Sigmoid colon (tissue), 6 donors: ENCODE measurements at regions not wholly inside any gene's neighbourhood (a gene's known extent, or its start where the extent isn't known, plus 50 kb on each side); places are given as distances from the start of the nearest gene placed in this dataset.
A peak's percentile ranks its signal among the peaks of the same experiment; 100 is the strongest.

Source experiments
- DNase-seq: peaks from one replicate; pipeline ENCODE4 v3.0.0-alpha.2; 2019
- H3K27ac ChIP-seq, 4 donors: fragments of 200-600 bp; sonication (generic); one replicate each; pipeline ENCODE4 v1.5.1; 2016 to 2019; ENCODE audit warnings: mild to moderate bottlenecking in 1 of 4
- H3K27me3 ChIP-seq, 3 donors: fragments of 200-600 bp; sonication (generic); one replicate each; pipeline ENCODE4 v1.5.1; 2019; ENCODE audit warnings: mild to moderate bottlenecking in 1 of 3
- H3K36me3 ChIP-seq, 4 donors: fragments of 200-600 bp; sonication (generic); one replicate each; pipeline ENCODE4 v1.5.1; 2016 to 2019
- H3K4me1 ChIP-seq, 4 donors: fragments of 200-600 bp; sonication (generic); one replicate each; pipeline ENCODE4 v1.5.1; 2017 to 2019
- H3K4me3 ChIP-seq, 4 donors: fragments of 200-600 bp; sonication (generic); one replicate each; pipeline ENCODE4 v1.5.1; 2017 to 2019; ENCODE audit warnings: mild to moderate bottlenecking in 2 of 4, moderate library complexity in 1 of 4
- H3K9me3 ChIP-seq, 4 donors: fragments of 200-600 bp in 3 of 4; sonication (generic) in 3 of 4; one replicate each; pipeline versions ENCODE4 v1.5.1 to v1.6.1; 2013 to 2019
- EP300 ChIP-seq, 4 donors: sonication (generic); formaldehyde crosslinking; IDR thresholded peaks; one replicate each; pipeline ENCODE4 v1.6.1; 2017; ENCODE audit warnings: antibody characterized with exemption in 4 of 4
- POLR2A ChIP-seq, 2 donors: fragments of 450-650 bp; IDR thresholded peaks; one replicate each; pipeline ENCODE4 v1.6.1; 2016; ENCODE audit warnings: antibody characterized with exemption in 2 of 2, mild to moderate bottlenecking in 2 of 2, moderate library complexity in 2 of 2
- POLR2AphosphoS5 ChIP-seq, 4 donors: sonication (generic); formaldehyde crosslinking; IDR thresholded peaks; one replicate each; pipeline ENCODE4 v1.6.1; 2017; ENCODE audit warnings: antibody characterized with exemption in 4 of 4
- WGBS, 2 donors: extraction: QIAGEN DNeasy Blood & Tissue Kit; methylation state at CpG; one replicate each; pipeline ENCODE4 v1.1.7; 2013; 5-methylcytosine and 5-hydroxymethylcytosine counted together
- intact Hi-C: fragments of 100-400 bp; cut with DNase I; formaldehyde crosslinking; loops from one replicate; pipeline ENCODE4 v1.15.1; 2023
- TF ChIP-seq, protein P1 (sequence below), 4 experiments: fragments of 450-650 bp in 3 of 4; fragments of 200-600 bp in 1 of 4; IDR thresholded peaks; one replicate each; pipeline ENCODE4 v1.5.1; 2016 to 2019; ENCODE audit warnings: antibody characterized with exemption in 4 of 4, mild to moderate bottlenecking in 3 of 4, moderate library complexity in 2 of 4
- donor health status: healthy with polysubstance abuse.
- donor health status: healthy.

DNA sequence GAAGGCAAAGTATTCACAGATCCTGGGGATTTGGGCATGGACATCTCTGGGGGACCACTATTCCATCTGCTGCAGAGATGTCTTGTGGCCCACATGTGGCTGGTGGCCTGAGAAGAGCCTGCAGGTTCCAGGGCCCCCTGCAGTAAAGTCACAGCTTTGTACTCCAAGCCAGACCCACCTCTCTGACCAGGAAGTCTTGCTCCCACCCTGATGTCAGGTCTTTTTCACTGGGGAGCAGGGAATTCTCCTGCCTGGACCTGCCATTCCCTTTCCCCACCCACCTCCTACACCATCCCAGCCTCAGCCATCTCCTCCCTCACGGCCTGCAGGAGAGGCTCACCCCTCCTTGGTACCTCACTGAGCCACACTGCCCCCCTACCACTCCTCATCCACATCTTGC, 211.8 kb downstream of the SMAD2 start:
- Histone ChIP-seq H3K27me3 (no peaks in the 10 kb centered on the region), H3K36me3 (no peaks in the 10 kb centered on the region), H3K4me1 (no peaks in the 10 kb centered on the region), H3K27ac (no peak overlapping the region), H3K4me3 (no peak overlapping the region), H3K9me3 (no peaks in the 10 kb centered on the region)
- peak; percentile 35 for DNase-seq
- TF ChIP-seq POLR2AphosphoS5 (IDR thresholded peaks at IDR 0.05) = no peak
- intact Hi-C loops = no loop called here
- WGBS, 2 donors = 82 to 88% methylated on average over 1 of the region's 1 CpG

DNA sequence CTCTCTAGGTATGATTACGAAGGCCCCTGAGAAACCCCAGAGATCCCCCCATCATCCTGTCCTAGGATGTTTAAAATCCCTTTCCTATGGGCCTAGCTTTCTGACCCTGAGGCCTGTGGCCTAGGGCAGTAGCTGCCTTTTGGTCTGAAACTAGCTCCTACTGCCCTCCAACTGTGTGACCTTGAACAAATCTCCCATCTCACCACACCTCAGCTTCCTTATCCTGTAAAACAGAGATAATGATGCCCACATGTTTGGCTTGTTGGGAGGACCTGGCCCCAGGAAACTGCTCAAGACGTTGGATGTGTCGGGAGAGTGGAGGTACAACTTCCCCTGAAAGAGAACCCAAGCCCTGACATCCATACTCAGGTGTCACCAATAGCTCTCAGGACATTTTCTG, 213.2 kb downstream of the SMAD2 start:
- no peak overlapping the region for H3K27ac ChIP-seq
- no peaks in the 10 kb centered on the region for H3K9me3 ChIP-seq
- H3K4me1 ChIP-seq = no peaks in the 10 kb centered on the region
- TF ChIP-seq, protein P1, sequence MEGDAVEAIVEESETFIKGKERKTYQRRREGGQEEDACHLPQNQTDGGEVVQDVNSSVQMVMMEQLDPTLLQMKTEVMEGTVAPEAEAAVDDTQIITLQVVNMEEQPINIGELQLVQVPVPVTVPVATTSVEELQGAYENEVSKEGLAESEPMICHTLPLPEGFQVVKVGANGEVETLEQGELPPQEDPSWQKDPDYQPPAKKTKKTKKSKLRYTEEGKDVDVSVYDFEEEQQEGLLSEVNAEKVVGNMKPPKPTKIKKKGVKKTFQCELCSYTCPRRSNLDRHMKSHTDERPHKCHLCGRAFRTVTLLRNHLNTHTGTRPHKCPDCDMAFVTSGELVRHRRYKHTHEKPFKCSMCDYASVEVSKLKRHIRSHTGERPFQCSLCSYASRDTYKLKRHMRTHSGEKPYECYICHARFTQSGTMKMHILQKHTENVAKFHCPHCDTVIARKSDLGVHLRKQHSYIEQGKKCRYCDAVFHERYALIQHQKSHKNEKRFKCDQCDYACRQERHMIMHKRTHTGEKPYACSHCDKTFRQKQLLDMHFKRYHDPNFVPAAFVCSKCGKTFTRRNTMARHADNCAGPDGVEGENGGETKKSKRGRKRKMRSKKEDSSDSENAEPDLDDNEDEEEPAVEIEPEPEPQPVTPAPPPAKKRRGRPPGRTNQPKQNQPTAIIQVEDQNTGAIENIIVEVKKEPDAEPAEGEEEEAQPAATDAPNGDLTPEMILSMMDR (IDR thresholded peaks at IDR 0.05) = no peak
- TF ChIP-seq EP300 (IDR thresholded peaks at IDR 0.05) (no peak), POLR2A (IDR thresholded peaks at IDR 0.05) (no peak), POLR2AphosphoS5 (IDR thresholded peaks at IDR 0.05) (no peak)
- WGBS, 2 donors = 37 to 64% methylated on average over 3 of the region's 3 CpGs
- peak; percentile 5 for DNase-seq
- H3K36me3 ChIP-seq = no peaks in the 10 kb centered on the region
- intact Hi-C loops = no loop called here
- H3K4me3 ChIP-seq = no peak overlapping the region
- H3K27me3 ChIP-seq = no peaks in the 10 kb centered on the region

DNA sequence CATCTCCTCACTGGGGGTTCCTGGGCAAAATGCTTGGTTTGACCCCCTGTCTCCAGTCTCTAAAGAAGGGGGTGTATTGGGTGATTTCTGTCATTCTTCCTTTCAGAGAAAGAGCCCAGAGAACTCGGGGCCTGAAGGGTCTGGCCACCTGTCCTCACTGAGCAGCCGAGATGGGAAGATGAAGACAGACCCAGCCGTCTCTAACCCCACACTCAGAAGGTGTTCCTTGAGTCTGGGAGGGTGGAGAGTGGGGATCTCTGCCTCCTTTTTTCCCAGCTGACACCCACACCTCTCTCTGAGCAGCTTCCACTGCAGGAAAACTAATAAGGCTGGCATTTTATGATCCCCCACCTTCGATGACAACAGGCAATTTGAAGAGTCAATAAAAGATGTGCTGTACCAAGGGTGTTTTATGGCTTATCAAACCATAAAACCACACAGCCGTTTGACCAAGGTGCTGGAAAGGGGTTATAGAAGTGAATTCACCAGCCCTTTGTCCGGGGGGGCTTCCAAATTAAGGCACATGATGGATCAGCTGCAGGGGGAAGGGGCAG, 213.8 kb downstream of the SMAD2 start:
- TF ChIP-seq EP300 (IDR thresholded peaks at IDR 0.05) (no peak), POLR2AphosphoS5 (IDR thresholded peaks at IDR 0.05) (no peak), POLR2A (IDR thresholded peaks at IDR 0.05) (no peak)
- TF ChIP-seq, protein P1 (IDR thresholded peaks at IDR 0.05) = no peak
- no peak overlapping the region for H3K27ac ChIP-seq
- no peaks in the 10 kb centered on the region for H3K27me3 ChIP-seq
- no peaks in the 10 kb centered on the region for H3K9me3 ChIP-seq
- no peaks in the 10 kb centered on the region for H3K36me3 ChIP-seq
- no peak overlapping the region for H3K4me3 ChIP-seq
- intact Hi-C loops = no loop called here
- WGBS, 2 donors = 5 to 32% methylated on average over 6 of the region's 6 CpGs
- peak; percentile 12 for DNase-seq
- no peaks in the 10 kb centered on the region for H3K4me1 ChIP-seq

DNA sequence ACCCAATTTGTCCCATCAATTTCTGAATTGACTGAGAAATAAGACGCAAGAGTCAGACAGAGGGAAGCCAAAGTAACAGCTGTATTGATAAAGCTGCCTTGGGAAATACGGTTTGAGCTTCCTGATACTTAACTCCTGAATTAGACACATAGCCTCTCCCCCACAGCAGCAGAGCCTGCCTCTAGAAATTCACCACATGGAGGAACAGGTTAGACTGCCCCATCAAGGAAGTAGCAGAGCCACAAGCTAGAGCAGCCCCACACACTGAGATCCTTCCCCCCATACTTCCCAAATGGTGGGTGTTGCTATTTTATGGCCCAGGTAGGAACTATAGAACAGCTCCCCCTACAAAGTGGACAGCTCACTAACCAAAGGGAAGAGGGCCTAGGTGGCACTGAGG, 220.0 kb downstream of the SMAD2 start:
- no peak overlapping the region for H3K27ac ChIP-seq
- 19 to 71% methylated on average over 2 of the region's 2 CpGs for WGBS, 2 donors
- DNase-seq = no peak
- TF ChIP-seq POLR2AphosphoS5 (IDR thresholded peaks at IDR 0.05) = no peak
- TF ChIP-seq, protein P1 (IDR thresholded peaks at IDR 0.05) = no peak
- TF ChIP-seq EP300 (IDR thresholded peaks at IDR 0.05) = no peak
- no peak for TF ChIP-seq POLR2A (IDR thresholded peaks at IDR 0.05)
- intact Hi-C loops = no loop called here
- no peaks in the 10 kb centered on the region for H3K27me3 ChIP-seq
- H3K9me3 ChIP-seq = no peaks in the 10 kb centered on the region
- no peaks in the 10 kb centered on the region for H3K36me3 ChIP-seq
- H3K4me3 ChIP-seq = no peak overlapping the region
- no peaks in the 10 kb centered on the region for H3K4me1 ChIP-seq

DNA sequence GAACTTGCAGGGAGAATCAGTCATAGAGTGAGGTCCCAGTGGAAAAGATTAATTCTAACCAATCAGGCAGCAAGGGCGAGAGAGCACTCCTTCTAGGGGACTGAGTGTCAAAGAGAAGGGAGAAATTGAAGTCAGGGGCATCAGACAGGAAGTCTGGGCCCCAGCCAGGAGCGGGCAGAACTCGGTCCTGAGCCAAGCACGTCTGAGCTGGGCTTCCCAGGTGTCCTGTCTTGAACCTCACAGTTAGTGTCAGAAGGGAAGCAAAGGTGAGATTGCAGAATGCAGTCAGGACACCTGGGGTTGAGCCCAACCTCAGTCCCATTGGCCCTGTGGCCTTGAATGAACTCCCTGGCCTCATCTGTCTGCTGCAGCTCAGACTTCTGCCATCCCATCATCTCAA, 220.9 kb downstream of the SMAD2 start:
- WGBS, 2 donors = 12 to 33% methylated on average over 4 of the region's 4 CpGs
- Histone ChIP-seq H3K9me3 (no peaks in the 10 kb centered on the region), H3K36me3 (no peaks in the 10 kb centered on the region), H3K27ac (no peak overlapping the region), H3K27me3 (no peaks in the 10 kb centered on the region), H3K4me3 (no peak overlapping the region), H3K4me1 (no peaks in the 10 kb centered on the region)
- no peak for TF ChIP-seq EP300 (IDR thresholded peaks at IDR 0.05)
- no peak for TF ChIP-seq POLR2A (IDR thresholded peaks at IDR 0.05)
- TF ChIP-seq, protein P1 (IDR thresholded peaks at IDR 0.05) = no peak
- TF ChIP-seq POLR2AphosphoS5 (IDR thresholded peaks at IDR 0.05) = no peak
- no peak for DNase-seq
- intact Hi-C loops = no loop called here
